ENCODE measurements at regions not wholly inside any gene's neighbourhood (a gene's known extent, or its start where the extent isn't known, plus 50 kb on each side); places are given as distances from the start of the nearest gene placed in this dataset.

DNA sequence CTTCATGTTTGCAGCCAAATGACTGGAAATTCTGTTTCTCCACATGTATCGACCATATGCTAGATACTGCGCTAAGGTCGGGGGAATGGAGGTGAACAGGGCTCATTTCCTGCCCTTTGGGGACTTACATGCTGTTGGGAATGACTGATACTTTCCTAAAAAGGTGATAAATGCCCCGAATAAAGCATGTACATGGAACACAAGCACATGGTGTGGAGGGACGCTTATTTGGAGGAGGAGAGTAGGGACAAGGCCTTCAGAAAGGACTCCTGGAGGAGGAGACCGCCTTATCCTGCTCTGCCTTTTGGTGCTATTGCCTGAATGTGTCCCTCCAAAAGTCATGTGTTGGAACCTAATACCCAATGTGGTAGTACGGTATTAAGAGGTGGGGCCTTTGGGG, 344.5 kb downstream of the PRL start:
- TF ChIP-seq CTCF (IDR thresholded peaks at IDR 0.05) (no peak), E2F6 (IDR thresholded peaks at IDR 0.05; ENCODE audit: borderline replicate concordance, low read depth) (no peak)
- TF ChIP-seq, protein P1, sequence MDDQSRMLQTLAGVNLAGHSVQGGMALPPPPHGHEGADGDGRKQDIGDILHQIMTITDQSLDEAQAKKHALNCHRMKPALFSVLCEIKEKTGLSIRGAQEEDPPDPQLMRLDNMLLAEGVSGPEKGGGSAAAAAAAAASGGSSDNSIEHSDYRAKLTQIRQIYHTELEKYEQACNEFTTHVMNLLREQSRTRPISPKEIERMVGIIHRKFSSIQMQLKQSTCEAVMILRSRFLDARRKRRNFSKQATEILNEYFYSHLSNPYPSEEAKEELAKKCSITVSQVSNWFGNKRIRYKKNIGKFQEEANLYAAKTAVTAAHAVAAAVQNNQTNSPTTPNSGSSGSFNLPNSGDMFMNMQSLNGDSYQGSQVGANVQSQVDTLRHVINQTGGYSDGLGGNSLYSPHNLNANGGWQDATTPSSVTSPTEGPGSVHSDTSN (IDR thresholded peaks at IDR 0.05): no peak

Measured in A549 (cell line).